H9 (cell line): ENCODE measurements at regions not wholly inside any gene's neighbourhood (a gene's known extent, or its start where the extent isn't known, plus 50 kb on each side); places are given as distances from the start of the nearest gene placed in this dataset.

Experiments
- DNase-seq: peaks from one replicate; pipeline ENCODE4 v3.0.0-alpha.2; 2017
- H2AFZ ChIP-seq: one replicate; pipeline ENCODE4 v1.6.1; 2013; ENCODE audit warnings: mild to moderate bottlenecking, low read length, control low read depth, moderate library complexity
- H2AK5ac ChIP-seq: 2 replicates; pipeline ENCODE4 v1.6.1; 2013; ENCODE audit warnings: low read length, control low read depth, mixed read lengths; ENCODE audit not compliant: insufficient read length
- H2BK120ac ChIP-seq: one replicate; pipeline ENCODE4 v1.6.1; 2013; ENCODE audit warnings: low read depth, mild to moderate bottlenecking, low read length, control low read depth, inconsistent platforms; ENCODE audit not compliant: poor library complexity, severe bottlenecking
- H2BK12ac ChIP-seq: 2 replicates; pipeline ENCODE4 v1.6.1; 2013; ENCODE audit warnings: low read length, control low read depth, mixed read lengths, low read depth; ENCODE audit not compliant: insufficient read length
- H2BK15ac ChIP-seq: 2 replicates; pipeline ENCODE4 v1.6.1; 2013; ENCODE audit warnings: low read depth, low read length, control low read depth
- H2BK20ac ChIP-seq: one replicate; pipeline ENCODE4 v1.6.1; 2013; ENCODE audit warnings: low read depth, mild to moderate bottlenecking, low read length, control low read depth, inconsistent platforms; ENCODE audit not compliant: poor library complexity, severe bottlenecking
- H2BK5ac ChIP-seq: 2 replicates; pipeline ENCODE4 v1.6.1; 2013; ENCODE audit warnings: low read length, control low read depth, mixed read lengths; ENCODE audit not compliant: insufficient read length
- H3K14ac ChIP-seq: 2 replicates; pipeline ENCODE4 v1.6.1; 2013; ENCODE audit warnings: low read length, control low read depth; ENCODE audit not compliant: insufficient read depth
- H3K18ac ChIP-seq: 2 replicates; pipeline ENCODE4 v1.6.1; 2013; ENCODE audit warnings: low read depth, mild to moderate bottlenecking, mixed read lengths, low read length, control low read depth; ENCODE audit not compliant: insufficient read length
- H3K23ac ChIP-seq: 2 replicates; pipeline ENCODE4 v1.6.1; 2013; ENCODE audit warnings: low read length, control low read depth, mixed read lengths, low read depth; ENCODE audit not compliant: insufficient read length
- H3K23me2 ChIP-seq: 2 replicates; pipeline ENCODE4 v1.6.1; 2013; ENCODE audit warnings: low read depth, mild to moderate bottlenecking, mixed read lengths, low read length, control low read depth; ENCODE audit not compliant: insufficient read length, poor library complexity, severe bottlenecking
- H3K27ac ChIP-seq: 2 replicates; pipeline ENCODE4 v1.5.1; 2013; ENCODE audit warnings: low read length, control low read depth, mixed read lengths, low read depth; ENCODE audit not compliant: insufficient read length
- H3K27me3 ChIP-seq: 2 replicates; pipeline ENCODE4 v1.6.1; 2013; ENCODE audit warnings: low read length, control low read depth, inconsistent platforms; ENCODE audit not compliant: insufficient read depth
- H3K4ac ChIP-seq: 2 replicates; pipeline ENCODE4 v1.6.1; 2013; ENCODE audit warnings: low read depth, mild to moderate bottlenecking, control low read depth, inconsistent platforms, low read length, moderate library complexity
- H3K4me1 ChIP-seq: 2 replicates; pipeline ENCODE4 v1.6.1; 2013; ENCODE audit warnings: low read length, control low read depth, inconsistent platforms; ENCODE audit not compliant: insufficient read depth
- H3K4me2 ChIP-seq: 2 replicates; pipeline ENCODE4 v1.6.1; 2013; ENCODE audit warnings: low read length, control low read depth, mixed read lengths; ENCODE audit not compliant: insufficient read length, insufficient read depth
- H3K56ac ChIP-seq: 2 replicates; pipeline ENCODE4 v1.6.1; 2013; ENCODE audit warnings: low read depth, mild to moderate bottlenecking, mixed read lengths, low read length, control low read depth; ENCODE audit not compliant: insufficient read length
- H3K79me1 ChIP-seq: 2 replicates; pipeline ENCODE4 v1.6.1; 2013; ENCODE audit warnings: low read depth, mild to moderate bottlenecking, moderate library complexity, low read length, control low read depth, inconsistent platforms; ENCODE audit not compliant: insufficient read depth, poor library complexity, severe bottlenecking
- H3K79me2 ChIP-seq: 2 replicates; pipeline ENCODE4 v1.6.1; 2013; ENCODE audit warnings: low read length, control low read depth, inconsistent platforms; ENCODE audit not compliant: insufficient read depth
- H3K9ac ChIP-seq: 2 replicates; pipeline ENCODE4 v1.6.1; 2013; ENCODE audit warnings: low read length, control low read depth, mixed read lengths; ENCODE audit not compliant: insufficient read length; ENCODE audit errors: extremely low read depth
- H3K9me3 ChIP-seq: one replicate; pipeline ENCODE4 v1.6.1; 2013; ENCODE audit warnings: low read depth, low read length, inconsistent platforms; ENCODE audit not compliant: control insufficient read depth
- H3T11ph ChIP-seq: one replicate; pipeline ENCODE4 v1.6.1; 2013; ENCODE audit warnings: mild to moderate bottlenecking, low read length, control low read depth, inconsistent platforms
- H4K20me1 ChIP-seq: one replicate; pipeline ENCODE4 v1.6.1; 2013; ENCODE audit not compliant: control insufficient read depth, insufficient read length, insufficient read depth
- H4K5ac ChIP-seq: 2 replicates; pipeline ENCODE4 v1.6.1; 2013; ENCODE audit warnings: low read depth, mild to moderate bottlenecking, mixed read lengths, low read length, control low read depth; ENCODE audit not compliant: insufficient read length
- H4K8ac ChIP-seq: replicated peaks from 2 replicates; pipeline ENCODE4 v1.6.1; 2013; ENCODE audit warnings: low read length, control low read depth, mixed read lengths, low read depth; ENCODE audit not compliant: insufficient read length
- H4K91ac ChIP-seq: 2 replicates; pipeline ENCODE4 v1.6.1; 2013; ENCODE audit warnings: low read depth, mild to moderate bottlenecking, moderate library complexity, mixed read lengths, low read length, control low read depth; ENCODE audit not compliant: insufficient read length
- H3K27ac Mint-ChIP-seq, 3 experiments: 2 replicates in 2 of 3; 3 replicates in 1 of 3; pipeline ENCODE4 v1.8.0; 2020 to 2021; ENCODE audit warnings: mixed read lengths in 3 of 3, mild to moderate bottlenecking in 1 of 3, moderate library complexity in 1 of 3
- H3K27me3 Mint-ChIP-seq: 2 replicates; pipeline ENCODE4 v1.8.0; 2021; ENCODE audit warnings: low read depth, mild to moderate bottlenecking, moderate library complexity, mixed read lengths
- H3K36me3 Mint-ChIP-seq, 3 experiments: 2 replicates in 2 of 3; 3 replicates in 1 of 3; pipeline ENCODE4 v1.8.0; 2020 to 2021; ENCODE audit warnings: low read depth in 3 of 3, mixed read lengths in 3 of 3; ENCODE audit not compliant: insufficient read depth in 1 of 3
- H3K4me1 Mint-ChIP-seq, 2 experiments: 2 replicates each; pipeline ENCODE4 v1.8.0; 2020; ENCODE audit warnings: mixed read lengths in 2 of 2
- H3K4me3 Mint-ChIP-seq, 2 experiments: 2 replicates in 1 of 2; 3 replicates in 1 of 2; pipeline ENCODE4 v1.8.0; 2020 to 2021; ENCODE audit warnings: mild to moderate bottlenecking in 2 of 2, mixed read lengths in 2 of 2, moderate library complexity in 1 of 2
- H3K9me3 Mint-ChIP-seq, 2 experiments: 2 replicates in 1 of 2; 3 replicates in 1 of 2; pipeline ENCODE4 v1.8.0; 2020; ENCODE audit warnings: mild to moderate bottlenecking in 2 of 2, mixed read lengths in 2 of 2, moderate library complexity in 1 of 2
- CTCF ChIP-seq: fragments of 200-600 bp; sonication (generic); conservative IDR thresholded peaks from 3 replicates; pipeline ENCODE4 v1.8.0; 2021; ENCODE audit warnings: antibody characterized with exemption, mild to moderate bottlenecking
- WGBS: extraction: QIAGEN DNeasy Blood & Tissue Kit; methylation state at CpG from one replicate; pipeline ENCODE4 v1.1.7; 2013; ENCODE audit warnings: missing lambda C conversion rate, low lambda C conversion rate, mixed read lengths; ENCODE audit not compliant: insufficient read length; ENCODE audit errors: extremely low coverage; 5-methylcytosine and 5-hydroxymethylcytosine counted together

- no peak overlapping the region for H4K91ac ChIP-seq
Observed at GRCh38 chr14:87214558-87214957, 778.4 kb downstream of the GALC start.

More at GRCh38 chr14:87214558-87214957, 778.4 kb downstream of the GALC start:
- Mint-ChIP-seq H3K36me3 (no peaks in the 10 kb centered on the region; a peak in 1 of 7 replicates), H3K9me3 (no peaks in the 10 kb centered on the region), H3K27ac (no peak overlapping the region), H3K4me3 (no peak overlapping the region), H3K27me3 (no peaks in the 10 kb centered on the region), H3K4me1 (0 out of 4 replicates have a peak, but pooled peaks cover 0 to 4% of the 10 kb centered on the region in 2 experiments)
- Histone ChIP-seq H3K9me3 (no peaks in the 10 kb centered on the region), H2BK5ac (no peak overlapping the region), H3K9ac (no peak overlapping the region), H2BK20ac (no peak overlapping the region), H2BK120ac (no peak overlapping the region), H2BK12ac (no peak overlapping the region), H3K23me2 (no peaks in the 10 kb centered on the region), H4K20me1 (no peaks in the 10 kb centered on the region), H3K14ac (no peak overlapping the region), H3K4me1 (no peaks in the 10 kb centered on the region), H3K79me2 (no peaks in the 10 kb centered on the region), H2AFZ (peak overlapping the region; percentile 57), H3K4me2 (no peak overlapping the region), H2AK5ac (no peak overlapping the region), H3K27me3 (no peaks in the 10 kb centered on the region), H4K8ac (no peak overlapping the region), H3K79me1 (no peaks in the 10 kb centered on the region), H3K56ac (no peak overlapping the region), H4K5ac (no peak overlapping the region), H3K27ac (no peak overlapping the region), H3K23ac (no peak overlapping the region), H2BK15ac (no peak overlapping the region), H3K18ac (no peak overlapping the region), H3K4ac (no peak overlapping the region), H3T11ph (no peak overlapping the region)
- WGBS, result no CpG with 5 or more reads among the region's 1 CpG
- DNase-seq, result no peak
- no peak for TF ChIP-seq CTCF
